GM21528 (cell line): ENCODE measurements at regions not wholly inside any gene's neighbourhood (a gene's known extent, or its start where the extent isn't known, plus 50 kb on each side); places are given as distances from the start of the nearest gene placed in this dataset.
"Not testable (repeated sequence)": the region's sequence is repeated elsewhere in the genome, so short reads cannot be mapped to it uniquely, and the experiment has no call there.

Experiments used
- ATAC-seq: cut with Tn5 transposase; IDR thresholded peaks from one replicate; pipeline ENCODE4 v1.9.1; 2021; ENCODE audit warnings: mild to moderate bottlenecking, moderate library complexity; ENCODE audit not compliant: unreplicated experiment, low FRiP score

DNA sequence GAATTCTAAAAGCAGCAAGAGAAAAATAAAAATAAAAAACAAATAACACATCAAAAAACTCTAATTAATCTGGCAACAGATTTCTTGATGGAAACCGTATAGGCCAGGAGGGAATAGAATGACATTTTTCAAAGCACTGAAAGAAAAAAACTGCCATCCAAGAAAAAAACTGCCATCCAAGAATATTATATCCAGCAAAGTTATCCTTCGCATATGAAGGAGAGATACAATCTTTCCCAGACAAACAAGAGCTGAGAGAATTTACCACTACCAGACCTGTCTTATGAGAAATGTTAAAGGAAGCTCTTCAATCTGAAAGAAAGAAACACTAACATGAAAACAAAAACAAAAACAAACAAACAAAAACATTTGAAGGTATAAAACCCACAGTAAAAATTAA is 214.8 kb downstream of the EMP1 start:
- ATAC-seq: no peak

DNA sequence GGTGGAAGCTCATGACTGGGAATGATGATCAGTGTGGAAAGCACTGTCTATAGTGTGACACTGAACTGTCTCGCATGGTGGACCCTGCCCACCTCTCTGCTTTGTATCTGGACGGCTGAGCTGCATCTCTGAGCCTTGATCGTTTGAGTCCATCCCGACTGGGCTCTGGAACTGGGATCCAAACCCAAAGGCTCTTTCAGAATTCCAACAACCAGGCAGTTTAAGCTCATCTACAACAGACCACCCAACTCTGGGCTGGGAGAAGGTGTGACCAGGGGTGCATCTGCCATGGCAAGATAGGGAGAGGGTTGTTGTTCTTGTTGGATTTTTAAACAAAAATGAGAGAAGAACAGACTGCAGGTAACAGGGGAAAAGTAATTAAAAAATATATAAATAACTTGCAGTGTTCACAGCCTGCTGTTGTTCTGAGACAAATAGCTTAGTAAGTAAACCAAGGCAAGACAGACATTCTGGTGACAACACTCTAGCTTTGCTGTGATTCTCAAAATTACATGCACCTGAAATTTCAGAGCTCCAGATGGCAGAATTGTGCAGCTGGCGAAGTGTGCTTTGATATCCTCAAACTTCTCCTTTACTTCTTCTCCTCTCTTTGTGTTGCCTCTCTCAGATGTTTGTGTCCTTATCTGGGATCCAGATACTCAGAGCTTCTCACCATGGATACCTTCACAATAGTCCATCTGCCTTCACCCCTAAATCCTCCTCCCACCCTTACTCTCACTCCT is 209.6 kb downstream of the EMP1 start:
- no peak for ATAC-seq

DNA sequence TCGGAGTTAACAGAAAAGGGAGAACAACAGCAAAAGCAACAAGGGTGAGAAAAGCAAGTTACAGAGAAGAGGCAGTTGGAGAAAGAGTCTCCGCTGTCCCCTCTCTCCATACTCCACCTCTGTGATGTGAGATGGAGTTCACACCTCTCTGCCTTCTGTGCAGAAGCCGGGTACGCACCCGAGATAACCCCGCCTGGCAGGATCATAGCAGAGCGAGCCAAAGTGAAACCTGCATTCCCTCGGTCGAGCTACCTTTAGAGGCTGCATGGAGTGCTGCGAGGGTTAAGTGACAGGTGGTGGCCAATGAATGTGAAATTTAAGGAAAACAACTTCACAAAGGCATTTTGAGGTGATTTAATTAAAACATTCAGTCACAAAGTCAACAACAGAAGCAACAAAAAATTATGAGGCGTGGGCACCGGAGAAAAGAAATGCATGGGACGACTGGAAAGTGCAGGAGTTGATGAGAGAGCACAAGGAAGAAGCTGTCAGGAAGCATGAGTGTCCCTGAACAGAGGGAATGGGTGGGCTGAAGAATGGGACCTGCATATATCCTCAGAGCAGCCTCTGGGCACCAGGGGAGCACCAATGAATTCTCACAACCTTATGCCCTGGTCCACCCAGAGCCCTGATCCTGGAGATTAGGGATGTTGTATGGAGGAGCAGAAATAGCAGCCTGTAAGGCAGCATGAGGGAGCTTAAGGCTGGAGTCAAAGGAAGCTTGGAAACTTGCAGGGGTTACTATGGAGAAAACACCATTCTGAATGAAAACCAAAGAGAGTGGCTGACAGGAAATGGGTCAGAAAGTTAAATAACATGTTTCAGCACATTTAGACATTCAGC is 208.3 kb downstream of the EMP1 start:
- no peak for ATAC-seq

DNA sequence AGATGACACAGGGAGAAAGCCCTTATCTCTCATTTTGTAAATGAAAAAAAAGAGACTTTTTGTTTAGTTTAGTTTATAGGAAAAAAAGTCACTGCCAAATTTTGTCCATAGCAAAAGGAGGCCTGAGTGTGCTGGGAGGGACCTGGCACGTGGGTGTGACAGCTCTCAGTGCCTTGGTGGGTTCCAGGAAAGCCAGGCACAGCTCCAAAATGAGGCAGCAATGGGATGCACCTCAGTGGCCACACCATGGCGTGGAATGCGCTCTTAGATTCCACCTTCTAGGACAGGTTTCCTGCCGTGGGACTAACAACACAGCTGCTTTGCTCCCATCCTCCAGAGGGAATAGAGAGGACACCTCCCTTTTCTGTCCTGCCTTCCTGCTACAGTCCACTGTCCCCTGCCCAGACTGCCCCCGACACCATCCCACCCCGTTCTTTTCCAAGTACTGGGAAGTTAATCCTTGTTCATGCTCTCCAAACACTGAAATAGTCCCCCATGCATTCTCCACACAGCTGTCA is 207.6 kb downstream of the EMP1 start:
- ATAC-seq: no peak

DNA sequence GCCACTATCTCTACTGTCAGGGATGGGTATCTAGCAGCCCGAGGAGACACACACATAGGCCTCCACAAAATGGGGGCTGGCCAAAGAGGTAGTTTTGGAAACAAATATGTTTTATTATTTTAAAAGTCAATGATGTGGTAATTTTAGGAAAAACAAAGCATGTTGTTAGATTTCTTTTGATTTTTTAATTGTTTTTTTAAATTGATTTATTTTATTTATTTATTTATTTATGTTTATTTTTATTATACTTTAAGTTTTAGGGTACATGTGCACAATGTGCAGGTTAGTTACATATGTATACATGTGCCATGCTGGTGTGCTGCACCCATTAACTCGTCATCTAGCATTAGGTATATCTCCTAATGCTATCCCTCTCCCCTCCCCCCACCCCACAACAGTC is 194.8 kb downstream of the EMP1 start:
- ATAC-seq: not testable (repeated sequence)

DNA sequence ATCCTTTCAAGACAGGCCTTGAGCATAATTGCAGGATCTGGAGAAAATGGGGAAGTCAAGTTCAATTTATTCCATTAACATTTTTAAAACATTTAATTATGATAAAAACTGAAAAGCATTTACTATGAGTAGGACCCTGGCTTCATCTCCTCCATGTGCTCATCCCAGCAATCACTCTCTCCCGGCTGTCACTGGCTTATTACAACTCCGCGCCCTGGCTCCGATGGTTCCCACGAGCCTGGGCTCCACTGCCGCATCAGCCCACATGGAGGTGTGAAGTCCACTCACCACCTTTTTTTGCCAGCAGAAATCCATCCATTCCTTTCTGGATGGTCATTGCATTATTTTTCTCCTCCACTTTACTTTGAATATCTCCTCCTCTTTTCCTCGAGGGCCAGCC is 194.4 kb downstream of the EMP1 start:
- ATAC-seq: no peak

DNA sequence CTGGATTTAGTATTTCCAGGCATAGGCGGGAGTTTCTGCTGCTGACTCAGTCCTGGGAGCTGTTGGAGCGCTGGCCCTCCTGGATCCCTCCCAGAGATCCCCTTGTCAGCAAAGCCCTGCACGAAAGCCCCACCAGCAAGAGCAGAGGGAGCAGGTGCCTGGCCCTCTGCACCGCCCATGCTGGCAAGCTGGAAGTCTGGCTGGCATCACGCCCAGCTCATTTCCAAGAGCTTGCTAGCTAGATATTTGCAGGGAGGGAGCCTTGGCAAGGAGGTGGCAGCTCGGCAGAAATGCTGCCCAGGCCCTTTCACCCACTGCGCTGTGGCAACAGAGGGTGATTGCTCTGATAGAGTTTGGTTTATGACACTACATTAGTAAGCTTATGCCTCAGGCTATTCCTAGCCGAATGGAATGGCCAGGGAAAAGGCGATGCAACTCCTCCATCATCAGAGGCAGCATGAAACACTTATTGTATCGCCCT is 193.9 kb downstream of the EMP1 start:
- ATAC-seq: no peak

DNA sequence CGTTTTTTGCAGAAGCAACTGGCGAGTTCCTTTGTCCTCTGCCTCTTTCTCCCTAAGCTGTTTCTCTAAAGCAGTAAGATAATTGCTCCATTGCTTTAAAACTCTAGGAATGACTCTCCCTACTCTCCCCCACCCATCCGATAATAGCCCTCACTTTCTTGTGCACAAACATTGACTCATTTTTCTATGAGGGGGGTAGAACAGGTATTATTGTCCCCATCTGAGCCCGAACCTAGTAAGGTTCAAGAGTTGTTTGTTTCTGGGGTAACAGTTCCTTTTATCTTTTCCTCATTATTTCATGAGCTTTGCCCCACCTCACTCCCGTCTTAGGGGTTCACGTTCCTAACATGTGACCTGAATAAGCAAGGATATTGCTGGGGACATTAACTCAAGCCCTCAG is 190.6 kb downstream of the EMP1 start:
- no peak for ATAC-seq

DNA sequence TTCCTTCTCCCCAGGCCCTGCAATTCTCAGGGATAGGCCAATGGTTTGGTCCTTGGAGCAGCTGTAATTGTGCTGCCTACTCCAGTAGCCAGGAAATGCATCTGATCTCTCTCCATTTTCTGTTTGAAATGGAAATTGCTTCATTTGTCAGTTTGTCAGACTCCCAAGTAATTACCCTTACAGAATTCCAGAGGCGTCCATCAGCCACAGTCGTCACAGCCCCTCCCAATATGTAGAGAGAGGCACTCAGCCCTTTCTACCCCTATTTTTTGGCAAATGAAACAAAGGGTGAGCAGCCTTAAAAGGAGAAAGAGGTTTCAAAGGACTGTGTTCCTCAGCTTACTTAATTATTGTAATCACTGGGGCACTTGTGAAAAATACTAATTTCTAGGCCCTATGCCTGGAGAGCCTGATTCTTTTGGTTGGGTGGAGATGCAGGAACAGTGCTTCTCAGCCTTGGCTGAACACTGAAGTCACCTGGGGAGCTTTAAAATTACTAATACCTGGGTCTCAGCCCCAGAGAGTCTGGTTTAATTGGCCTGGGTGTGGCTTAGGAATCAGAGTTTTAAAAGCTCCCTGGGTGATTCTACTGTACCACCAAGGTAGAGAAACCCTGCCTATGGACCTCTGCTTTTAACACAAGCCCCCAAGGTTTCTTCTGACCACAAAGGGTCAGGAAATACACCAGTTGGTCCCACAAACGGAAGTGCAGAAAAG is 190.0 kb downstream of the EMP1 start:
- ATAC-seq: no peak

DNA sequence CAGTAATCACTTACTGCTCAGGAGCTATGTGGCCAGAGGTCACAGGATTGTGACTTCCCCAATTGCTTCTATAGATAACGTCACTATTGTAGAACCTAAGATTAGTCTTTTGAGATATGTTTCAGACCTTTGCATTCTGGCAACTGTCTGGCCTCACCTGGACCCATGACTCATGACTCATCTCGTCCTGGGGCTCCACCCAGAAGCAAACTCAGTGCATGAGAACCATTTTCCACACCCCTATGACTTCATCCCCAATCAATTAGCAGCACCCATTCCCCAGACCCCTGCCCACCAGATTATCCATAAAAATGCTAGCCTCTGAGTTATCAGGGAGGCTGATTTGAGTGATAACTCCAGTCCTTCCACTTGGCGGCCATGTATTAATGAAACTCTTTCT is 186.9 kb downstream of the EMP1 start:
- no peak for ATAC-seq

DNA sequence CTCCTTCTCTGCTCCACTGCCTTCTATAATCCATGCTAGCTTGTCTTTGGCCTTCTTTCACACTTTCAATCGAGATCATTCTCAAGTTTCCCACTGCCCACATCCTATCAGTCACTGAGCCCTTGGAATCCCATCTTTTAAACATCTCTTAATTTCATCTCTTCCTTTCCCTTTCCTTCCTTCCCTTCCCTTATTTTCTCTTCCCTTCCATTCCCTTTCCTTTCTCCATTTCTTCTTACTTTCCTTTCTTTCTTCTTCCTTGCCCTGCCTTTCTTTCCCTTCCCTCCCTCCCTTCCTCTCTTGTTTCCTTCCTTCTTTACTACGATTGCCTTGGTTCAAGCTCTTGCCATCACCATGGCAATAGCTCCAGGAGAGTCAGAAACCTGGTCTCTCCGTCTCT is 183.8 kb downstream of the EMP1 start:
- no peak for ATAC-seq

DNA sequence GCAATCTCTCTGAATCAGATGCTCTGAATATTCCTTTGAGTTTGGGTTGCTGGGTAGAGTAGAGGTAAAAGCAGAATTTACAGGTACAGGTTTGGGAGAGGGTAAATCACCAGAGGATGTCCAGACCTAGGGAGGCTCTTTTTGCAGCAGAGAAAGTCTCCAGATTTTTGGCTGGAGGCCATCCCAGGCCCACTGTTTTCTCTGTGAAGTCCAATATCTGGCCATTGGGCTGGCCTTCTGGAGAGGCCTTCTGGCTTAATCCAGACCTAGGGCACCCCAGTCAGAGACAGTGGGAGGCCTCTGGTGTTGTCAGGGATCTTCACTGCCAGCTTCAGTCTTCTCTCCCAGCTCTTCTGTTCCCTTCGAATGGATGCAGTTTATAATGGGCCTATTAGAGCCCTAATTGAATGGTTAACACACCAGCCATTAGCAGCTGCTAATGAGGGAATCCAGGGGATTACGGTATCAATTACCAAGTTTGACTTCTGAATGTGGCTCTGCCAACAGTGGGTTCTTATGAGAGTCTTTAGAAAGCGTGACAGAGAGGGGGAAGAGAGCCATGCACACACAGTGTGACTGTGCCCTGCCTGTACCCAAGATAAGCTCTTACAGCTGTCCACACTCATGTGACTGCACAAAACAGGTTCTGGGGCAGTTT is 183.1 kb downstream of the EMP1 start:
- ATAC-seq: no peak

DNA sequence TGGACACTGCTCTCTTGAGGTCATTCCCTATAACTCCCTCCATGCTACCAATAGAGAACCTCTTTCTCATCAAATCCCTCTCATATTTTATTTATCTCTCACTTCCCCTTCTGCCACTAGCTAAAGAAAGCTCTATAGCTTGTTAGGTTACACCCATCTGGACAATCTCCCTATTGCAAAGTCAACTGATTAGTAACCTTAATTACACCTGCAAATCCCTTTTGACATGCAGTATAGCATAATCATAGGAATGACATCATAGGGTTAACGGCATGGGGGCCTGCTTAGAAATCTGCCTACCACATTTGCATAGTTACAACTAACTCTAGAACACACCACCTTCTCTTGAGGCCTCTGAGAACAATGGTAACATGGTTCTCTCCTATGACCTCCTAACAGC is 181.2 kb downstream of the EMP1 start:
- ATAC-seq: no peak

DNA sequence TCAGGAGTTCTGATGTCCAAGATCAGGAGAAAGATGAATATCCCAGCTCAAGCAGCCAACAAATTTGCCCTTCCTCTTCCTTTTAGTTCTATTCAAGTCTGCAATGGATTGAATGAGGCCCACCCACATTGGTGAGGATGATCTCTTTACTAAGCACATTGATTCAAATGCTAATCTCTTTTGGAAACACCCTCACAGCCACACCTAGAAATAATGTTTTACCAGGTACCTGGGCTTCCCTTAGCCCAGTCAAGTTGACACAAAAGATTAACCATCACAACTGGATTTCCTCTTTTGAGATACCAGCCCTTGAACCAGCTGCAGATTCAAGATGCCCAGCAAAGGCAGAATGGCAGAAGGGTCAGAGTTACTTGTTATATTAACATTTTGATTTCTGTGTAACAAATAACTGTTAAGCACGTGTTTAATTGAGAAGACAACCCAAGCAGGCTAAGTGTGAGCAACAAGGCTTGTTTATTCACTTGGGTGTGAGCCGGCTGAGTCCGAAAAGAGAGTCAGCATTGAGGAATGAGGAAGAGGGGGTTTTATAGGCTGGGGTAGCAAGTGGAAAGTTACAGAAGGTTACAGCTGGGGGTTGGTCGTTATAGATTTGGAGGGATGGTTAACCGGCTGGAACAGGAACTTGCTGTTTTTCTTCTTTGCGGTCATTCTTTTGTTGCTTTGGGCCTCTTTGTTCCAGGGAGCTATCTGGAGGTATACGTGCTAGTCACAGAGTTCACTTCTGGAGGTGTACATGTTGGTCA is 180.3 kb downstream of the EMP1 start:
- no peak for ATAC-seq

DNA sequence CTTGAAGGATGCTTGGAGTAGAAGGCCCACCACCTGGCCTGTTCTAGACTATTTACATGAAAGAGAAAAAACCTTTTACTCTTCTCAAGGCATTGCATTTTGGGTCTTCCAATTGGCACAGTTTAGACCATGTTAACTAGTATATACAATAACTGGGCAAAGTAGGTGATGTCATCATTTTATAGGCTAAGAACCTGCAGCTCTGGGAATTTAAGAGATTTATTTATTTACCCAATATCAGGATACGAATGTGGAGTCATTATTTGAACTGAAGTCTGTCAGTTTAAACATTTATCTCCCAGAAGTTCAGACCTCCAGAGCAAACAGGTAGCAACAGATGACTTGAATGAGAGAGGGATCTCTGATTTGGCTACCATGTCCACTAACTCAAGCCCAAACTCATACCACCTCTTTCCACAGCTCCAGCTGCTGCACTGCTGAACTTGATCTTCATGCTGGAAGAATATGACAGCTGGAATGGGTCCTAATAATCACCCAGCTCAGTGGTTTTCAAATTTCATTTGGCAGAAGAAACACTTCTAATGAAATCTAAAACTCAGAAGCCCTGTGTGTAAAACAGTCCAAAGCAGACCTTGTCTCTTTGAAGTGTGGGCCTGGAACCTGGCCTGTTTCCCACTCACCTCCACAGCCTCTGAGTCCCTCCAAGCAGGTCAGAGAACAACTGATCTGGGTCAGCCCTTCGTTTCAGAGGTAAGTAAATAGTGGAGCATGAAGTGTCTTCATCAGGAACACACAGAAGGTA is 179.2 kb downstream of the EMP1 start:
- no peak for ATAC-seq

DNA sequence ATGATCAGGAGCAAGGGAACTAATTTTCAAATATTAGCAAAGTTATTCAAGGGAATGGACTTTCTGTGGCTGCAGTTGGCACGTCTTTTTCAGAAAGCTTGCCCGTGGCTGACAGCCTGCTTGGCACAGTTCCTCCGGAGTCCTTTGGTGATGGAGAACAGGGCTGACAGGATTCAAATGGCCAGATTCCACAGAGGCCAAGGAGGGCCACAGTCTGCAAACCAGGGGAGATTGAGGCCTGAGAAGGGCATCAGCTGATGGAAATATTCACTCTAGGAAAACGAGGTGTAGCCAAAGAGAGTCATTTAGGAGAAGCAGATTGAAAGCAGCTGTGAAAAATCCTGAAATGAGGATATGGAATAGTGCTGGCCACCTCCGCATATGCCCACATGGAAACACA is 178.3 kb downstream of the EMP1 start:
- ATAC-seq: no peak

DNA sequence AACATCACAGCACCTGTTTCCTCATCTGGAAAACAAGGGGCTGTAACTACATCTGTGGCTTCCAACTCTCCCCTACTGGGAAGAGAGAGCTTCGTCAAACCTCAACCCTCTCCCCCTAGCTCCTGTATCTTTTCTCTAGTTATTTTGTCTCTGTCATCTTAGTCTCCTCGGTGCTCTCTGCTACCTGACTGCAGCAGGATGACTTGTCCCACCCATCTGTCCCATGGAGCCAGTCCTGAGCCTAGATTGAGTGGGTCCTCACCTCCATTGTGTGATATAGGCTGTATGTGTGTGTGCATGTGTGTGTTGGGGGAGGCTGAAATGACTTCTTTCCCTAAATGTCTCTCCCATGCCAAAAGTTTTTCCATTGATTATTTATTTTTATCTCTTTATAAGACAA is 177.3 kb downstream of the EMP1 start:
- ATAC-seq: no peak

DNA sequence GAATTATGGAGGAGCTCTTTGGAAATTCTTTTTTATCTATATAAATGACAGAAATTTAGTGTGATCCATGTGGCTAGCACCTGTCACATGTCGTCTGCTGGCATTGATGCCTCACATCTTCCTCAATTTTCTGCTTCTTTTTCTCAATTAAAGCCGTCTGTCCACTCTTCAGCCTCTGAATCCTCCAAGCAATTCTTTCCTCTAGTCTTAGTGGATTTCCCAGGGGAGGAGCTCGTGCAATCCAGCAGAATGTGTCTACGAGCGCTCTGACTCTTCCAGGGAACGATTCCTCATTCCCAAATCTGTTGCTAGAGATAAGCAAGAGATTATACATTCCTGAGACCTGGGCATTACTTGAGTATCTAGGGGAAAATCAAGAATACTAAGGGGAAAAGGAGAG is 176.6 kb downstream of the EMP1 start:
- no peak for ATAC-seq

DNA sequence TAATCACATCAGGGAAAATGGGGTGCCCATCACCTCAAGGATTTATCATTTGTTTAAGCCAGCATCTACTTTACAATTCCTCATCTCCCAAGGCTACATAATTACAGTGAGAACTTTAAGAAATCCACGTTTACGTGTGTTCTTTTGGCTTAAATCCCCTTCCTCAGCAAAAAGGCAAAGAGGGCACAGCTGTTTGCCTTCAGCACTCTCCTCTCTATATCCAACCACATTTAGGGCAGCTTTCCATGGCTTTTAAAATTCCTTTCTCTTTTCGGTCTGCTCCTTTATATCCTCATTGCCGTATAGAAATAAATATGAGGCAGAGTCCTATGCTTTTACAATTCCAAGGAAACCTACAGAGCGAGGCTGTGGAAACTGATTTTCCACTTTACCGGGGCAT is 175.9 kb downstream of the EMP1 start:
- no peak for ATAC-seq
